HUES6 (cell line): ENCODE measurements at regions not wholly inside any gene's neighbourhood (a gene's known extent, or its start where the extent isn't known, plus 50 kb on each side); places are given as distances from the start of the nearest gene placed in this dataset.

ENCODE experiments used
- H3K27ac ChIP-seq: 2 replicates; pipeline ENCODE4 v1.7.0; 2013; ENCODE audit warnings: low read depth, mild to moderate bottlenecking, low read length, inconsistent platforms
- H3K27me3 ChIP-seq: 2 replicates; pipeline ENCODE4 v1.6.1; 2013; ENCODE audit warnings: low read length; ENCODE audit not compliant: control insufficient read depth, insufficient read depth
- H3K36me3 ChIP-seq: 2 replicates; pipeline ENCODE4 v1.6.1; 2013; ENCODE audit warnings: low read length; ENCODE audit not compliant: control insufficient read depth, insufficient read depth
- H3K4me1 ChIP-seq: 2 replicates; pipeline ENCODE4 v1.6.1; 2013; ENCODE audit warnings: low read length; ENCODE audit not compliant: control insufficient read depth, insufficient read depth
- H3K4me3 ChIP-seq: 2 replicates; pipeline ENCODE4 v1.5.1; 2013; ENCODE audit warnings: low read depth, low read length
- H3K9ac ChIP-seq: one replicate; pipeline ENCODE4 v1.6.1; 2013; ENCODE audit warnings: mild to moderate bottlenecking, low read length
- H3K9me3 ChIP-seq: 2 replicates; pipeline ENCODE4 v1.6.1; 2013; ENCODE audit warnings: low read depth, low read length; ENCODE audit not compliant: control insufficient read depth, insufficient read depth

- Histone ChIP-seq H3K9me3 (no peaks in the 10 kb centered on the region), H3K4me1 (peaks cover 10% of the 10 kb centered on the region), H3K36me3 (no peaks in the 10 kb centered on the region), H3K27ac (no peak overlapping the region), H3K27me3 (no peaks in the 10 kb centered on the region), H3K9ac (no peak overlapping the region), H3K4me3 (no peak overlapping the region)
Observed at GRCh38 chr1:239893127-239893731, 198.5 kb upstream of the FMN2 start.

DNA sequence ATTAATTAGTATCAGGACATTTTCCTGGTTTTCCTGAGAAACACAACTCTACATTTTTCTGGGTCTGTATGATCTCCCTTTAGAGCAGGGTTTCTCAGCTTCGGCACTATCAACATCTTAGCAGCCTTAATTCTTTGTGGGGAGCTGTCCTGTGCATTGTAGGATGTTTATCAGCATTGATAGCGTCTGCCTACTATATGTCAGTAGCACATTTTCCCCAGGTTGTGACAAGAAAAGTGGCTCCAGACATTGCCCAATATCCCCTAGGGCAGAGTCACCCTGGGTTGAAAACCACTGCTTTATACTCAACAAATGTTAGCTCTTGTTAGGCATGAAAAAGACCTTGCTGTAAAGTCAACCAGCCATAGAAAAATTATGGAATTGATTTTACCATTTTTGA lies 195.1 kb upstream of the FMN2 start:
- Histone ChIP-seq H3K9ac (no peak overlapping the region), H3K9me3 (no peaks in the 10 kb centered on the region), H3K4me1 (peaks cover 10% of the 10 kb centered on the region), H3K36me3 (no peaks in the 10 kb centered on the region), H3K27ac (no peak overlapping the region), H3K4me3 (no peak overlapping the region), H3K27me3 (no peaks in the 10 kb centered on the region)

DNA sequence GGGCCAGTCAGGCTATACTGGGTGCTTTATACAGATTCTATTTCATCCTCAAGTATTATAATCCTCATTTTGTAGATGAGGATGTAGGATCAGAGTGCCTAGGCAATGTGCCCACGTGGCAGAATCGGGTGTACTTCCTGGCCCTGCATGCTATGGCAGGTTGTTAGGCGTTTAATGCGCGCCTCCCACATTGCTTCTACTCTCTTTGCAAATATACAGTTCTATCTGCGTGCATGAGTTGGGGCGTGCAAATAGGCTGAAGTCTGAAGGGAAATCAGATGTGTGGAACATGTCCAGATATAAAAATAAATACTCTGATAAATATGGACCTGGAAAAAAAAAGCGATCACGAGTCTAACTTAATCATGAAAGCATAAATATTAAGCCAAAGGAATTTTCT lies 194.7 kb upstream of the FMN2 start:
- no peaks in the 10 kb centered on the region for H3K9me3 ChIP-seq
- no peaks in the 10 kb centered on the region for H3K27me3 ChIP-seq
- no peak overlapping the region for H3K4me3 ChIP-seq
- no peak overlapping the region for H3K9ac ChIP-seq
- H3K27ac ChIP-seq, result no peak overlapping the region
- no peaks in the 10 kb centered on the region for H3K36me3 ChIP-seq
- peaks cover 10% of the 10 kb centered on the region for H3K4me1 ChIP-seq

DNA sequence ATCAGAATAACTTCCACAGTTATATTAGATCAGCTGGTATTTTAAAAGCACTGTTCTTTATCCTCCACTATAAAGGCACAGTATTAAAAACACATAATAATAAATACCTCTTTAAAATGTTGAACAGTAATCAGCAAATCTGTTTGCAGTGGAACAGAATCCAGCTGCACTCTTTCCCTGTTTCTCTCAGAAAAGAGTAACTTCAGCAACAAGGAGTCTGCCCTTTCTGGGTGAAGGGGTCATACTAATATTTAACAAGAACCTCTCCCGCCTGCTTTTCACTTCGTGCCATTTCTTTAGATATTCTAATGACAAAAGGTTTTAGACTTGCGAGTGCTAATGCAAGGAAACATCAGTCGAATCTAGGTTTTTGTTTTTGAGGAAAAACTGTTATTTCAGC lies 194.2 kb upstream of the FMN2 start:
- Histone ChIP-seq H3K27me3 (no peaks in the 10 kb centered on the region), H3K36me3 (no peaks in the 10 kb centered on the region), H3K9ac (no peak overlapping the region), H3K9me3 (no peaks in the 10 kb centered on the region), H3K4me1 (peaks cover 10% of the 10 kb centered on the region), H3K4me3 (0 out of 2 replicates have a peak overlapping the region, but pooled peaks have one; percentile 25), H3K27ac (no peak overlapping the region)

DNA sequence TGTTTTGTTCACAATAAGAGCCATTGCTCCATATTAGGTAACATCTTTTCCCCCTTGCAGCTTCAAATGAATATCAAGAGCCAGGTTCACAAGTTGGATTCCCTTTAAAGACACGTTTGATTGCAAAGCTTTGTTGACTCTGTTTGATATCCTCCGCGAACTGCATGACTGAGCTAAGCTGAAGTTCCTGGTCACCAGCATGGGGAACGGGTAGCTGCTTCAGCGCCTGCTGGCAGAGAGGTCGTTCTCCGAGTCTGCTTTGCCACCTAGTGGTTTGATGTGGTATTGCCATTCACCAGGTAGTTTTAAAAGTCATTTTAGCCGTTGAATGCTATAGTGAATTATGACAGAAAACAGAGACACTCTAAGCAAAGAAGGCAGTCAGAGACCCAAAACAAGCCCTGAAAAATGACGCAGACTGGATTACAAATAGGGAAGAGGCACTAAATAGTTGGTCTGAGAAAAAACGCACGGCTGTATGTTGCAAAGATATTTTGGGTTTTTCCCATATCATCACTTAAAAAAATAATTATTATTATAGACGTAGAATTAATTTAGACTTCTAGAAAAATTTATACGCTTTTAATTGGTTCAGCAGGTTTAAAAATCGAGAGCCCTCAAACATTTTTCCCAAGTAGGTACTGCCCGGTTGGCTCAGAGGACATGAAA lies 193.5 kb upstream of the FMN2 start:
- Histone ChIP-seq H3K27ac (no peak overlapping the region), H3K9ac (no peak overlapping the region), H3K4me1 (peaks cover 10% of the 10 kb centered on the region), H3K9me3 (no peaks in the 10 kb centered on the region), H3K36me3 (no peaks in the 10 kb centered on the region), H3K27me3 (no peaks in the 10 kb centered on the region), H3K4me3 (peak overlapping the region; percentile 25; the same call in 1 of the 2 replicates)

DNA sequence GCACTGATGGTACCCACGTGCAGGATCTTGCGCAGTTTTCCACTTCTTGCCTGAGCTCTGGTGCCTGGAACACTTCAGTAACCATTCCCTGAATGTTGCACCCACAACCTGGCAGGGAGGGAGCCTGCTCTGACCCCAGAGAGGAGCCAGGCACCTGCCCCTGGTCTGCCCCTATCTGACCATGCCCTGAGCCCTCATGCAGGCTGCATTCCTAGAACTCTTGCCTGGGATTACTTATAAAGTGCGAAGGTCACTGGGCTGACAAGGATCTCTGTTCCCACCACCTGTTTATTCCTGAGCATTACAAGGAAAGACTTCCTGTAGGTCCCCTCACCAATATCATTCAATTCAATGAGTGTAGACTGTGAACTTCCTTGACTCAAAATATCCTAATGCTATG lies 191.9 kb upstream of the FMN2 start:
- no peak overlapping the region for H3K4me3 ChIP-seq
- H3K27me3 ChIP-seq, result no peaks in the 10 kb centered on the region
- H3K36me3 ChIP-seq, result no peaks in the 10 kb centered on the region
- H3K27ac ChIP-seq, result no peak overlapping the region
- H3K9me3 ChIP-seq, result no peaks in the 10 kb centered on the region
- H3K4me1 ChIP-seq, result peaks cover 10% of the 10 kb centered on the region
- no peak overlapping the region for H3K9ac ChIP-seq

DNA sequence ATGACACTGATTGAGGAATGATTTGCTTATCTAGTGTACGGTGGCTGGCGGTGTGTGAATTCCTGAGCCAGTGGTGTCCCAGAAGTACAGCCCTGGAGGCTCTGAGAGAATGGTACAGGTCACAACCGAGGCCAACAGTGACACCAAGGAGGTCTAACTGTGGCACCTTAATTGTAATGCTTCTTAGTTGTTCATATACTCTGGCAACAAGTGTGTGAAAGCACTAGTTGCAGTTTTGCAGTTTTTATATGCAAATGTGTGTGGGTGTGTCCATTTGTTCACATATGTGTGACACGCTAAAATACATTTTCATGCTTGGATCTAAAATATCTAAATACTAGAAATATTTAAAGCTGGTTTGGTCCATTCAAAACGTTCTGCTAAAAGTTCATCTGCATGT lies 185.3 kb upstream of the FMN2 start:
- Histone ChIP-seq H3K4me1 (no peaks in the 10 kb centered on the region; the same call in 1 of the 2 replicates), H3K36me3 (0 out of 2 replicates have a peak, but pooled peaks cover 5% of the 10 kb centered on the region), H3K9ac (no peak overlapping the region), H3K27me3 (no peaks in the 10 kb centered on the region), H3K4me3 (no peak overlapping the region), H3K9me3 (no peaks in the 10 kb centered on the region; the same call in 1 of the 2 replicates), H3K27ac (no peak overlapping the region)

GRCh38 chr1:239909898-239910297 lies 181.8 kb upstream of the FMN2 start:
- Histone ChIP-seq H3K9me3 (no peaks in the 10 kb centered on the region; the same call in 1 of the 2 replicates), H3K9ac (no peak overlapping the region), H3K27me3 (no peaks in the 10 kb centered on the region), H3K36me3 (0 out of 2 replicates have a peak, but pooled peaks cover 5% of the 10 kb centered on the region), H3K27ac (no peak overlapping the region), H3K4me3 (no peak overlapping the region), H3K4me1 (peaks cover 9% of the 10 kb centered on the region)

- Histone ChIP-seq H3K27ac (no peak overlapping the region), H3K4me1 (peaks cover 17% of the 10 kb centered on the region), H3K27me3 (no peaks in the 10 kb centered on the region), H3K36me3 (0 out of 2 replicates have a peak, but pooled peaks cover 5% of the 10 kb centered on the region), H3K9ac (no peak overlapping the region), H3K9me3 (no peaks in the 10 kb centered on the region; the same call in 1 of the 2 replicates), H3K4me3 (no peak overlapping the region)
Observed at GRCh38 chr1:239912471-239912870, 179.2 kb upstream of the FMN2 start.

- H3K4me3 ChIP-seq, result no peak overlapping the region
- no peak overlapping the region for H3K9ac ChIP-seq
- H3K9me3 ChIP-seq, result no peaks in the 10 kb centered on the region; the same call in 1 of the 2 replicates
- H3K36me3 ChIP-seq, result no peaks in the 10 kb centered on the region
- H3K27ac ChIP-seq, result no peak overlapping the region
- H3K4me1 ChIP-seq, result peaks cover 17% of the 10 kb centered on the region
- H3K27me3 ChIP-seq, result no peaks in the 10 kb centered on the region
Observed at GRCh38 chr1:239913141-239913585, 178.5 kb upstream of the FMN2 start.

GRCh38 chr1:239914751-239915231 lies 176.9 kb upstream of the FMN2 start:
- no peaks in the 10 kb centered on the region for H3K27me3 ChIP-seq
- no peak overlapping the region for H3K9ac ChIP-seq
- peaks cover 17% of the 10 kb centered on the region for H3K4me1 ChIP-seq
- no peaks in the 10 kb centered on the region for H3K9me3 ChIP-seq
- H3K27ac ChIP-seq, result no peak overlapping the region
- no peak overlapping the region for H3K4me3 ChIP-seq
- no peaks in the 10 kb centered on the region for H3K36me3 ChIP-seq
